ENCODE measurements at regions not wholly inside any gene's neighbourhood (a gene's known extent, or its start where the extent isn't known, plus 50 kb on each side); places are given as distances from the start of the nearest gene placed in this dataset.

DNA sequence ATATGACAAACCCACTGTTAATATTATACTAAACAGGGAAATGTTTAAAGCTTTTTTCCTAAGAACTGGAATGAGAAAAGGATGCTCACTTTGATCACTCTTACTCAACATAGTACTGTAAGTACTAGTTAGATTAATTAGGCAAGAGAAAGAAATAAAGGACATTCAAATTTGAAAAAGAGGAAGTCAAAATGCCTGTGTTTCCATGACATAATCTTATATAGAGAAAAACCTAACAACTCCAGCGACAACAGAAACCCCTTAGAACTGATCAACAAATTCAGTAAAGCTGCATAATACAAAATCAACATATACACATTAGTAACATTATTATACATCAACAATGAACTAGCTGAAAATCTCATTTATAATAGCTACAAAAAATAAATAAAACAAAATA is 200.6 kb upstream of the ROBO1 start:
- no peak for TF ChIP-seq POLR2A (IDR thresholded peaks at IDR 0.05)
- TF ChIP-seq, protein P1, sequence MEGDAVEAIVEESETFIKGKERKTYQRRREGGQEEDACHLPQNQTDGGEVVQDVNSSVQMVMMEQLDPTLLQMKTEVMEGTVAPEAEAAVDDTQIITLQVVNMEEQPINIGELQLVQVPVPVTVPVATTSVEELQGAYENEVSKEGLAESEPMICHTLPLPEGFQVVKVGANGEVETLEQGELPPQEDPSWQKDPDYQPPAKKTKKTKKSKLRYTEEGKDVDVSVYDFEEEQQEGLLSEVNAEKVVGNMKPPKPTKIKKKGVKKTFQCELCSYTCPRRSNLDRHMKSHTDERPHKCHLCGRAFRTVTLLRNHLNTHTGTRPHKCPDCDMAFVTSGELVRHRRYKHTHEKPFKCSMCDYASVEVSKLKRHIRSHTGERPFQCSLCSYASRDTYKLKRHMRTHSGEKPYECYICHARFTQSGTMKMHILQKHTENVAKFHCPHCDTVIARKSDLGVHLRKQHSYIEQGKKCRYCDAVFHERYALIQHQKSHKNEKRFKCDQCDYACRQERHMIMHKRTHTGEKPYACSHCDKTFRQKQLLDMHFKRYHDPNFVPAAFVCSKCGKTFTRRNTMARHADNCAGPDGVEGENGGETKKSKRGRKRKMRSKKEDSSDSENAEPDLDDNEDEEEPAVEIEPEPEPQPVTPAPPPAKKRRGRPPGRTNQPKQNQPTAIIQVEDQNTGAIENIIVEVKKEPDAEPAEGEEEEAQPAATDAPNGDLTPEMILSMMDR (IDR thresholded peaks at IDR 0.05) = no peak
